Activated CD8-positive, alpha-beta T cell treated with anti-CD3 and anti-CD28 coated beads for 36 hours (primary cell): ENCODE measurements at regions not wholly inside any gene's neighbourhood (a gene's known extent, or its start where the extent isn't known, plus 50 kb on each side); places are given as distances from the start of the nearest gene placed in this dataset.

ENCODE experiments used
- ATAC-seq: fragments of 200-7000 bp; cut with Tn5 transposase; one replicate; pipeline ENCODE4 v1.10.0; 2021; ENCODE audit warnings: mild to moderate bottlenecking, moderate library complexity
- CTCF ChIA-PET: fragments of 350-600 bp; sonication (Branson Sonifier 250); formaldehyde crosslinking; loops from one replicate; lab custom pipeline; 2021; ENCODE audit warnings: antibody characterized with exemption; lab: Charles Lee
- POLR2A ChIA-PET: fragments of 350-600 bp; sonication (Branson Sonifier 250); formaldehyde crosslinking; loops from one replicate; lab custom pipeline; 2021; ENCODE audit warnings: antibody characterized with exemption; lab: Charles Lee
- DNase-seq: peaks from one replicate; pipeline ENCODE4 v3.0.0-alpha.2; 2020
- H3K27ac Mint-ChIP-seq: one replicate; pipeline ENCODE4 v1.8.0; 2021; ENCODE audit warnings: mild to moderate bottlenecking, mixed read lengths
- H3K27me3 Mint-ChIP-seq: one replicate; pipeline ENCODE4 v1.8.0; 2021; ENCODE audit warnings: mixed read lengths
- H3K36me3 Mint-ChIP-seq: one replicate; pipeline ENCODE4 v1.8.0; 2021; ENCODE audit warnings: low read depth, mixed read lengths
- H3K4me1 Mint-ChIP-seq: one replicate; pipeline ENCODE4 v1.8.0; 2021; ENCODE audit warnings: low read depth, mixed read lengths
- H3K4me3 Mint-ChIP-seq: one replicate; pipeline ENCODE4 v1.8.0; 2021; ENCODE audit warnings: mild to moderate bottlenecking, moderate library complexity, mixed read lengths
- H3K9me3 Mint-ChIP-seq: one replicate; pipeline ENCODE4 v1.8.0; 2021; ENCODE audit warnings: mixed read lengths
- CTCF ChIP-seq: fragments of 200-600 bp; IDR thresholded peaks from one replicate; pipeline ENCODE4 v1.8.0; 2022; ENCODE audit warnings: antibody characterized with exemption, mild to moderate bottlenecking
- intact Hi-C: fragments of 100-400 bp; cut with micrococcal nuclease; formaldehyde crosslinking; loops from one replicate; pipeline ENCODE4 v1.10.0; 2022

GRCh38 chr20:11976966-11977365 lies 59.3 kb downstream of the BTBD3 start:
- H3K4me1 Mint-ChIP-seq: no peaks in the 10 kb centered on the region
- DNase-seq (no peak), ATAC-seq (no peak)
- H3K9me3 Mint-ChIP-seq: peaks cover 3% of the 10 kb centered on the region
- H3K36me3 Mint-ChIP-seq: no peaks in the 10 kb centered on the region
- H3K4me3 Mint-ChIP-seq: no peak overlapping the region
- ChIA-PET POLR2A (no interaction called here), CTCF (no interaction called here)
- no peak for TF ChIP-seq CTCF
- intact Hi-C loops: no loop called here
- H3K27me3 Mint-ChIP-seq: no peaks in the 10 kb centered on the region
- no peak overlapping the region for H3K27ac Mint-ChIP-seq

- POLR2A ChIA-PET: no interaction called here
- Mint-ChIP-seq H3K9me3 (peaks cover 3% of the 10 kb centered on the region), H3K27me3 (no peaks in the 10 kb centered on the region), H3K27ac (no peak overlapping the region), H3K4me1 (no peaks in the 10 kb centered on the region), H3K4me3 (no peak overlapping the region), H3K36me3 (no peaks in the 10 kb centered on the region)
- DNase-seq: no peak
- intact Hi-C loops: no loop called here
- no peak for ATAC-seq
- CTCF ChIA-PET: no interaction called here
- TF ChIP-seq CTCF: no peak
Measured at GRCh38 chr20:11978496-11978895, 60.8 kb downstream of the BTBD3 start.

- ATAC-seq: no peak
- CTCF ChIA-PET: no interaction called here
Measured at GRCh38 chr20:11979306-11979990, 61.8 kb downstream of the BTBD3 start.

GRCh38 chr20:11980263-11980662 lies 62.6 kb downstream of the BTBD3 start:
- DNase-seq: no peak
- no peak for TF ChIP-seq CTCF
- Mint-ChIP-seq H3K4me1 (no peaks in the 10 kb centered on the region), H3K27ac (no peak overlapping the region), H3K27me3 (no peaks in the 10 kb centered on the region), H3K9me3 (peaks cover 3% of the 10 kb centered on the region), H3K36me3 (no peaks in the 10 kb centered on the region), H3K4me3 (no peak overlapping the region)
- ChIA-PET CTCF (no interaction called here), POLR2A (no interaction called here)
- intact Hi-C loops: no loop called here
- no peak for ATAC-seq

More at GRCh38 chr20:11979306-11979990, 61.8 kb downstream of the BTBD3 start:
- no peak for DNase-seq
- POLR2A ChIA-PET: no interaction called here
- no peaks in the 10 kb centered on the region for H3K4me1 Mint-ChIP-seq
- H3K27ac Mint-ChIP-seq: no peak overlapping the region
- H3K4me3 Mint-ChIP-seq: no peak overlapping the region
- H3K36me3 Mint-ChIP-seq: no peaks in the 10 kb centered on the region
- no peaks in the 10 kb centered on the region for H3K27me3 Mint-ChIP-seq
- H3K9me3 Mint-ChIP-seq: peaks cover 3% of the 10 kb centered on the region
- intact Hi-C loops: no loop called here
- TF ChIP-seq CTCF: no peak

GRCh38 chr20:11981366-11981947 lies 63.8 kb downstream of the BTBD3 start:
- no peak for TF ChIP-seq CTCF
- ATAC-seq (no peak), DNase-seq (no peak)
- Mint-ChIP-seq H3K27me3 (peaks cover 2% of the 10 kb centered on the region), H3K9me3 (peaks cover 3% of the 10 kb centered on the region), H3K4me3 (no peak overlapping the region), H3K4me1 (no peaks in the 10 kb centered on the region), H3K36me3 (no peaks in the 10 kb centered on the region), H3K27ac (no peak overlapping the region)
- intact Hi-C loops: no loop called here
- CTCF ChIA-PET: interaction anchor here (0.5 kb wide), 1 partner anchor 1691 kb away, joined by 3 read pairs; no protein-coding TSS in a partner anchor
- POLR2A ChIA-PET: no interaction called here
